GM18858 (cell line): ENCODE measurements at regions not wholly inside any gene's neighbourhood (a gene's known extent, or its start where the extent isn't known, plus 50 kb on each side); places are given as distances from the start of the nearest gene placed in this dataset.
"Not testable (repeated sequence)": the region's sequence is repeated elsewhere in the genome, so short reads cannot be mapped to it uniquely, and the experiment has no call there.

ENCODE experiments used
- ATAC-seq: cut with Tn5 transposase; IDR thresholded peaks from one replicate; pipeline ENCODE4 v1.9.1; 2021; ENCODE audit not compliant: unreplicated experiment

GRCh38 chr9:71632776-71633175 lies 135.5 kb downstream of the CEMIP2 start:
- no peak for ATAC-seq

DNA sequence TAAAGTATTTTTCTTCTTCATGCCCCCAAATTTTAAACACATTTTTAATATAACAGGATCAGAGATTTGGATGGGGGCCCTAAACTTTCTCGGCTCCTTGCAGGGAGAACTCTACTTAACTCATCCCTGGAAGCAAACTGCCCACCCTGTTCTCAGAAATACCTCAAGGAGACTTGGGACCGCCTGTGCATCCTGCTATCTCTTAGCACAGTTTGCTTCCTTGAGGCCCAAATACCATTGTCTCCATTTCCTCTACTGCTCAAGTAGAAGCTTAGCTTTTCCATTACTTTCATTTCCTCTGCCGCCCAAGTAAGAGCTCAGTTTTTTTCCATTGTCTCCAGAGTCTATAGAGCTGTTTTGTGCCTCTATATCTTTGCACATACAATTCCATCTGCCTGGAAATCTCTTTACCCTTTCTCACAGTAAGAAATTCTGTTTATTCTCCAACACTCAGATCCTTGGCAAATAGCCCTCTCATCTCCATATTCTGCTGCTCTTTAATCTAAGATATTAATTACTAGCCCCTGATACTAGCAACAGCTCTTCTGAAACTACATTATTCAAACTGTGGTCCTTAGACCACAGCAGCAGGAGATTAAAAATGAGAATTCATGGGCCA lies 137.8 kb downstream of the CEMIP2 start:
- ATAC-seq: no peak

DNA sequence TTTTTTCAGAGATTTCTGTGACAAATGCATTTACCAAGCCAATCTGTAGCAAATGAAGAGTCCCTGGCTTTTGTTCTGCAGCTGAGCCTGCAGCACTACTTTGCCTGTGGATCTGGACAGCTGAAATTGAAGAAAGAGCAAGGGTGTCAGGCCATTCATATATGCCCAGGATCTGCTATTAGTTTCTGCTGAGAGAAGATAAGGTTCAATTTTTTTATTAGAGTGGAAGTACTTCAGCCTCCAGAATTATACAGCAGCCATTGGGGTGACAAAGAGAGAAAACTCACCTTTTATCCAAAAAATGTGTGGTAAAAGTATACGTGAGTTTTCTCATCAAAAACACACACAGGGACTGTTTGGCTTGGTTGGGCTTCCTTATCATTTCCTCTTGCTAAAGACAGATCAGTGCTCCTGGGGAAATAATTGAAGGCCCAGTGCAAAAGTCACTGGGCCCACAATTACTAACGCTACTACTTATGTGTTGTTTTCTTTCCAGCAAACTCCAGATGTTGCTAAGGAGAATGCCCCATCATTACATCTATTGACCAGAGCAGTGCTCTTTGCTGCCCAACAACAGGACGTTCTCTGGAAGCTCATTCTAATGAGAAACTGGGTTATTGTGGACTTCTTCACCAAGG lies 138.6 kb downstream of the CEMIP2 start:
- no peak for ATAC-seq

DNA sequence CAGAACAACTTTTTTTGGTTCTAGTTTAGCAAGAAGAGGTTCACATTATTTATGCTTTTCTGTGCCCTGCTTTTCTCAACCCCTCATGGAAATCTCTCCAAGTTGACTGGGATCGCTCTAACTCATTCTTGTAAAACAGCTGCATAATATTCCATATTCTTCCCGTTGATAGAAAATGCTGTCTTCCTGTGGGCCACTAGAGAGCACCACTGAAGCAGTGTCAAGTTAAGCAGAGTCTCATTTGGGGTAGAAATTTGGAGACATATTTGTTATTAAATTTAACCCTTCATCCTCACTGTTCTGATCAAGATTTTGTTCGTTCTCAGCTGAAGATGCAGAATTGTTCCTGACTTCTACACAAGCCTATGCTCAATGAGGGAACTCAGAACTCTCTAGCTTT lies 140.1 kb downstream of the CEMIP2 start:
- ATAC-seq: no peak

DNA sequence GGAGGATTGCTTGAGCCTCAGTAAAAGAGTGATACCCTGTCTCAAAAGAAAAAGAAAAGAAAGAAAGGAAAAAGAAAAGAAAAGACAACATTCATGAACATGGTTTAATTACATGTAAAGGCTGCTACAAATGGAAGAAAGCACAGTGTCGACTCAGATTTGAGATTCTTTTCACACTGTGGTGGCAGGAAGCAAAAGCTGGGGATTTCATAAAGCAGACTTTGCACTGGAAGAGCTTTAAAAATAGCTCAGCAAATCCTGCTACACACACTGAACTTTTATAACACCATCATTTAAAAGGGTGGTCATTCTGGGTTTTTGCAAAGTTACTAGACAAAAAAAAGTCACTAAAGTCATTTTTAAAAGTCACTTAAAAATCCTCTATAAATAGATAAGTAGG lies 140.8 kb downstream of the CEMIP2 start:
- no peak for ATAC-seq

GRCh38 chr9:71626395-71626794 lies 141.9 kb downstream of the CEMIP2 start:
- no peak for ATAC-seq

DNA sequence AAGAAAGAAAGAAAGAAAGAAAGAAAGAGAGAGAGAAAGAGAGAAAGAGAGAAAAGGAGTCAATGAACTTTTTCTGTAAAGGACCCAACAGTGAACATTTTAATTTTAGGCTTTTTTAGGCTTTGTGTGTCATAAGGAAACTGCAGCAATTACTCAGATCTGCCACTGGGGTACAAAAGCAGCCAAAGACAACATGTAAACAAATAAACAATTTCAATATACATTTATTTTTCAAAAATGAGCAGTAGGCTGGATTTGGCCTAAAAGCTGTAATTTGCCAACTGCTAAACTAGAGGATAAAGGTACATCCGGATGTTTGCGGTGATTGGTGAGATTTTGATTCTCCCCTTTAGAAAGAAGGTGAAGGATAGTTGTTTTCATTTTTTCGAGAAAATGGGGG lies 143.6 kb downstream of the CEMIP2 start:
- no peak for ATAC-seq

DNA sequence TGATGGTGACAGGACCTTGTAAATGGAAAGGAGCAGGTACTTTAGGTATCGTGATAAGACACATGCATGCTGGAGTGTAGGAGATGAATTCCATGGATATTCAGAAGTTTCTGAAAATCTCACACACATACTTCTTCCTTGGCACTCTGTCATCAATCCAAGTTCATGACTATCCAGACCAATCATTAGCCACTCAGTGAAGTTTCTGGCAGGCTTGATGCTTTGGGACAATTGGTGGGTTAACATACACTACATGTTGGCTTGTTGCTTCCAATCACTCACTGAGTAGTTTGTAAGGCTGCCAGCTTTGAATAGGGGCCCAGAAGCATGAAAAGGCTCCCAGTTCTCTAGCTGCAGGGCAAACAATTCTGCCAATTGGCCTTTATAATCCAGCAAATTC lies 147.6 kb downstream of the CEMIP2 start:
- no peak for ATAC-seq

DNA sequence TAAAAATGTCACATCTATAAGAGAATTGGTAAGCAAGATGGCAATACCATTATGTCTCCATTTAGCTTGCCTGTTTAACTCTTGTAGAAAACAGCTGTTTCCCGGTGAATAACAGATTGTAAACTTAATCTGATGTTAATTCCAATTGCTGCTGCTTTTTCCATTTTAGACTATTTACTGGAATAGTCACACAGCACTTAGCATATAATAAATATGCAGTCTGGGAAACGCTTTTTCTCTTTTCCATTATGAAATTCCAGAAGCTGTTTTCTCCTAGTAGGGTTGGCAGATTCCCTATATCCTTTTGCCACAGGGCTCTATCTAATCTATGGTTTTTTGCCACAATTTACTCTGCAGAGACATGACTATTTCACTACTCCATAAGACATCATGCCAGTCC lies 148.0 kb downstream of the CEMIP2 start:
- ATAC-seq: no peak

DNA sequence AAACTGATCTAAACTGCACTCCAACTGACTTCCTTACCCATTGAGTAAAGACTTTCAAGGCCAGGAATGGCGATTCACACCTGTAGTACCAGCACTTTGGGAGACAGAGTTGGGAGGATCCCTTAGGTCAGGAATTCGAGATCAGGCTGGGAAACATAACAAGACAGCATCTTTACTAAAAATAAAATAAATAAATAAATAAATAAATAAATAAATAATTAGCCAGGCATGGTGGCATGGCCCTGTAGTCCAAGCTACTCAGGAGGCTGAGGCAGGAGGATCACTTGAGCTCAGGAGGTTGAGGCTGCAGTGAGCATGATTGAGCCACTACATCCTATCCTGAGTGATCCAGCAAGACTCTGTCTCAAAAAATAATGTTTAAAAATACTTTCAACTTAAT lies 148.4 kb downstream of the CEMIP2 start:
- no peak for ATAC-seq

- no peak for ATAC-seq
These were observed 153.8 kb downstream of the CEMIP2 start for GRCh38 chr9:71614409-71615010.

DNA sequence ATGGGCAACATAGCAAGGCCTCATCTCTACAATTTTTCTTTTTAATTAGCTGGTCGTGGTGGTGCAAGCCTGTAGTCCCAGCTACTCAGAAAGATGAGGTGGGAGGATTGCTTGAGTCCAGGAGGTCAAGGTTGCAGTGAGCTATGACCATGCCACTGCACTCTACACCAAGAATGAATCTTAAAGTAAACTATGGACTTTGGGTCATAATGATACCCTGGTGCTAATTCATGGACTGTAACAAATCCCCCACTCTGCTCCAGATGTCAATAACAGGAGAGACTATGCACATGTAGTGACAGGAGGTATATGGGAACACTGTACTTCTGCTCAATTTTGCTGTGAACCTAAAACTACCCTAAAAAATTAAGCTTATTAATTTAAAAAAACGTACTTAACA lies 155.4 kb downstream of the CEMIP2 start:
- ATAC-seq: no peak

GRCh38 chr9:71609448-71609830 lies 158.9 kb downstream of the CEMIP2 start:
- no peak for ATAC-seq

- ATAC-seq: no peak
These were observed 159.4 kb downstream of the CEMIP2 start for GRCh38 chr9:71608825-71609447.

- no peak for ATAC-seq
These were observed 160.3 kb downstream of the CEMIP2 start for GRCh38 chr9:71608021-71608420.

- no peak for ATAC-seq
These were observed 160.8 kb downstream of the CEMIP2 start for GRCh38 chr9:71607461-71607881.

DNA sequence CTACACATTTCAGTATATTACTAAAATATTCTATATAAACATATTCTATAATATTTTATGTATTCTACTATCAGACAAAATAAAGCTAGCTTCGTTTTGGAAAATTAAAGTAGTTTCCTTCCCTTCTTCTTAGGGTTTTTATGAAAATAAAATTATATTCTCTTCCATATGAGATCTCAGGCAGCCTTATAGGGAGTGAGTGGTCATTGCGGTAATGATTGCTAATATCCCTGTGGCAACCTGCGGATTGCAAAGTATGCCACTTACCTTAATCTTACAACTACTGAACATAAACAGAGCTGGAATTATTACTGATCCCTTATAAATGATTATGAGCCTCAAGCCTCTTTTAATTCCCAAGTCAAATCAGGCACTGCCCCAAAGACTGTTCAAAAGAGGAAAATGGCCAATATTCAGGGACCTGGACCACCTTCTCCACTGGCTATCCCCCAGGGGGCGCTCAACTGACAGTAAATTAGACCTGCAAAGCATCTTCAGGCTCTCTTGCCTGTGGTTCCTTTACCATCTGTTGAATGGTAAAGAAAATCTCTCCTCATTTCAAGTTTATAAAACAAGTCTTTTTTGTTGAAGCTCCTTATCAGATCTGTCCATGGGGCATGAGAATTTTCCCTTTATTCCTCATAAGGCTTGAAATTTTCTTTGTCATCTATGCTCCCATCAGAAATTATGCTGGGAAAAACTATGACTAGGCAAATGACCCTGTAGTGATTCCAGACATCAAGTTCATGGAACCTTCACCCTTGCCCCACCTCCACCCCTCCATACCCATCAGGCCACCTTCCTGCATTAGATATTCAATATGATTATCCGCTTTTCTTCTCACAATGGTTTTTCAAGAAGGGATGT lies 163.9 kb downstream of the CEMIP2 start:
- ATAC-seq: peak; percentile 81

DNA sequence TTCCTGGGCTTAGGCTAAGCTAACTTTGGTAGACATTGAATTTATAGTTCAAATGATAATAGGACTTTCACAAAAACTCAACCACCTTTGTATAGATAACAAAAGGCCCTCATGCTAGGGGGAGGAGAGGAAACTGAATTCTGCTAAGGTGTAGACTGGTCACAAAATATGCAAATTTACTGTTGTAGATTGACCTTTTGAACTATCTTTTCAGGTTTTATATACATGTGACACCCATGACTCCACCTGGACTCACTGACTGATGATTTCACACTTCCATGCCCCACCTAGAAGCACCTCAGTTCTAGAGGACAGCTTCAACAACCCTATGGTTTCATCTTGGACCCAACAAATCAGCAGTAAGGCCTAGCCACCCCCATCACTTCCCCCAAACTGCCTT lies 165.7 kb downstream of the CEMIP2 start:
- no peak for ATAC-seq

DNA sequence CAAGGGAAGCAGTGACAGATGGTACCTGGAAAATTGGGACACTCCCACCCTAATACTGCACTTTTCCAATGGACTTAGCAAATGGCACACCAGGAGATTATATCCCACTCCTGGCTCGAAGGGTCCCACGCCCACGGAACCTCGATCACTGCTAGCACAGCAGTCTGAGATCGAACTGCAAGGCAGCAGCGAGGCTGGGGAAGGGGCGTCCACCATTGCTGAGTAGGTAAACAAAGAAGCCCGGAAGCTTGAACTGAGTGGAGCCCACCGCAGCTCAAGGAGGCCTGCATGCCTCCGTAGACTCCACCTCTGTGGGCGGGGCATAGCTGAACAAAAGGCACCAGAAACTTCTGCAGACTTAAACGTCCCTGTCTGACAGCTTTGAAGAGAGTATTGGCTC lies 172.6 kb downstream of the CEMIP2 start:
- ATAC-seq: not testable (repeated sequence)

DNA sequence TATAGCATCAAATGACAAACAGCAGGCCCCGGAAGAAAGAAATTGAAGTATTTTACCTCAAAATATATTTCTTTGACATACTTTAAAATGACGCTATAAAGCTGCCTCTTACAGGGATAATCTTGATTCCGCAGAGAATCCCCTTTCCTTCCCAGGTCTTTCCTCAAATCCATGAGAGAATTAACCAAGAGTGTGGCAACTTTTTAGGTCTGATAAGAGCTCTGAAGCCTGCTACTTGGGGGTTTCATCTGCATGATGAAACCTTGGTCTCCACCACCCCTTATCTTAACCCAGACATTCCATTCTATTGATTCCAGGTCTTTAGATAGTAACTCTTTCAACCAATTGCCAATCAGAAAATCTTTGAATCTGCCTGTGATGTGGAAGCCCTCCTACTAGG lies 173.8 kb downstream of the CEMIP2 start:
- no peak for ATAC-seq

GRCh38 chr9:71592400-71592799 lies 175.9 kb downstream of the CEMIP2 start:
- ATAC-seq: no peak
